Fibroblast of mammary gland (primary cell): ENCODE measurements at regions not wholly inside any gene's neighbourhood (a gene's known extent, or its start where the extent isn't known, plus 50 kb on each side); places are given as distances from the start of the nearest gene placed in this dataset.

Experiments used
- DNase-seq: peaks from one replicate; pipeline ENCODE4 v3.0.0-alpha.2; 2010; ENCODE audit warnings: low read depth
- H3K4me3 ChIP-seq: 2 replicates; pipeline ENCODE4 v1.5.1; 2011; ENCODE audit warnings: low read depth, mild to moderate bottlenecking, low read length, moderate library complexity; ENCODE audit not compliant: control insufficient read depth
- CTCF ChIP-seq: conservative IDR thresholded peaks from 2 replicates; pipeline ENCODE4 v1.5.1; 2011; ENCODE audit warnings: low read depth, low read length, inconsistent platforms; ENCODE audit not compliant: control insufficient read depth, insufficient read depth

- no peak overlapping the region for H3K4me3 ChIP-seq
Measured at GRCh38 chr5:96196407-96196806, 234.8 kb upstream of the ELL2 start.

GRCh38 chr5:96195123-96195522, 233.5 kb upstream of the ELL2 start:
- no peak for TF ChIP-seq CTCF
- no peak overlapping the region for H3K4me3 ChIP-seq
- DNase-seq = peak; percentile 43

More at GRCh38 chr5:96196407-96196806, 234.8 kb upstream of the ELL2 start:
- no peak for DNase-seq
- TF ChIP-seq CTCF = no peak

GRCh38 chr5:96194593-96194992, 232.9 kb upstream of the ELL2 start:
- DNase-seq = no peak
- H3K4me3 ChIP-seq = no peak overlapping the region
- TF ChIP-seq CTCF = no peak

- TF ChIP-seq CTCF = no peak
- no peak for DNase-seq
- H3K4me3 ChIP-seq = no peak overlapping the region
Measured at GRCh38 chr5:96193946-96194345, 232.3 kb upstream of the ELL2 start.

- H3K4me3 ChIP-seq = no peak overlapping the region
- DNase-seq = no peak
- TF ChIP-seq CTCF = no peak
Measured at GRCh38 chr5:96189987-96190386, 228.3 kb upstream of the ELL2 start.

- H3K4me3 ChIP-seq = no peak overlapping the region
- no peak for TF ChIP-seq CTCF
- no peak for DNase-seq
Measured at GRCh38 chr5:96189028-96189826, 227.6 kb upstream of the ELL2 start.
